Posterior cingulate gyrus (tissue), 11 donors: ENCODE measurements at regions not wholly inside any gene's neighbourhood (a gene's known extent, or its start where the extent isn't known, plus 50 kb on each side); places are given as distances from the start of the nearest gene placed in this dataset.
"Not testable (repeated sequence)": the region's sequence is repeated elsewhere in the genome, so short reads cannot be mapped to it uniquely, and the experiment has no call there.

Experiments
- DNase-seq, 10 donors: peaks; one replicate each; pipeline versions ENCODE4 v3.0.0 to v3.0.0-alpha.2; 2020 to 2021; ENCODE audit warnings: mixed read lengths in 3 of 10
- intact Hi-C: fragments of 100-400 bp; cut with DNase I; formaldehyde crosslinking; loops from one replicate; pipeline ENCODE4 v1.15.1; 2023

- DNase-seq: no peak
- intact Hi-C loops: no loop called here
Observed at GRCh38 chr13:55538424-55538823, 1602.3 kb upstream of the PRR20A start.

DNA sequence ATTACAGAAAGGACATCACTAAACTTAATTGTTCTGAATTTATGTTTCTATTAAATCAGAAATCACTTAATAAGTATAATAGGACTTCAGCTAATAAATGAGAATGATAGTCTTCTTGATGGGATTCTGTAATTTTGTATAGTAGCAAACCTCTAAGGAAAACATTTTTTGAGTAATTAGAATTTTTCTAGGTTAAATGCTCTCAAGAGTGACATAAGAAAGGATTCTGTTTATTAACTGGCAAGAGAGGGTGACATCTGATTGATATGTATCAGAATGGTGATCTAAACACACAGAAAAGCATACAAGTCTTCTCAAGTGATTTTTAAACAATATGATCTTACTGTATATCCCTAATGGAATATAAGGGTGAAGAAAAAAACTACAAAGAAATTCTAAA lies 1597.7 kb upstream of the PRR20A start:
- intact Hi-C loops: no loop called here
- DNase-seq: no peak

GRCh38 chr13:55550624-55551023 lies 1590.1 kb upstream of the PRR20A start:
- no peak for DNase-seq
- intact Hi-C loops: no loop called here

DNA sequence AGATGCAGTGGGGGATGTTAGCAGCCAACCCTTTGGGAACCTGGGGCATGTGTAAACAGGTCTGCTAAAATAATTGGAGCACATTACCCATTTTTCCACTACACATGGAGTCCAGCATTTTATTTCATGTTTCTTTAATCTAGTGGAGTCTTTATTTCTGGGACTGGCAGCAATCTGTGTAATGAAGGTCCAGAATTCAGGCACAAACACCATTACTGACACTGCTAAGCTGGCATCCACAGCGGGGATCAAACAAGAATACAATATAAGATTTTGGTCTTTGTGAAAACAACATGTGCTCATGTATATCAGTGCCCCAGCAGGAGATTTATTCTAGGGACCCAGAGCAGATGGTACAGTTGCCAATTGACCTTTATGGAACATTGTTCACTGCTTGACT lies 1587.0 kb upstream of the PRR20A start:
- no peak for DNase-seq
- intact Hi-C loops: no loop called here

DNA sequence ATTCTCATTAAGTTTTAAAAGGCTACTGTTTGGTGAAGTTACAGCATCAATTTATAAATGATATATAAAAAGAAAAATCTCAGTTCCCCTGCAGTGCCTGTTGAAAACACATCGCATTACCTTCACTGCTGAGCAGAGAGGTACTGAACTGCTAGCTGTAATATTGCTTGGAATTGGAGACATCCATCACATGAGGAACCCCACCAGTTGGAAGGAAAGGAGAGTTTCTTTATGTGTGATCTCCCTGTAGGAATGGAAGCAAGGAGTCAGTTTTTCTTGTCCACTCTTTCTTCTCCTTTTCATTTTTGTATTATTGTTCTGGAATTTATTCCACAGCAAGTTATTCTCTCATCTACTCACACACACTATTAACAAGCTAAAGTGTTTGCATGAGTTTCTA lies 1586.0 kb upstream of the PRR20A start:
- no peak for DNase-seq
- intact Hi-C loops: no loop called here

- no peak for DNase-seq
- intact Hi-C loops: no loop called here
Observed at GRCh38 chr13:55560331-55560730, 1580.4 kb upstream of the PRR20A start.

DNA sequence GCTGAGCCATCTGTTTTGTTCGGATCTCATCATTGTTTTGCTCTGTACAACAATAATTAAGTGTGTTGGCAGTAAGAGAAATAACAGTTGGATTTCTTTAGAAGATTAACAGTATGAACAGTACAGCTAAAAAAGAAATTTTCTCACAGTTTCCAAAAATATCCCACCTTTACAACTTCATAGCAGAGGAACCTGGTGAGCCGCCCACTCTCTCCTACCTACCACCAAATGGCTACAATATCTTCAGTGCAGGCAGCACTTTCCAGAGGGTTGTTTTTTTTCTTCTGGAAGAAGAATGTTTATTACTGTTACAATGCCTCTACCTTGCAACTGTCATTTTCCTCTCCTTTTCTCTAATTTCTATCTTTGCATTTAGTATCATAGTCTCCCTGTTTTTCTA lies 1577.5 kb upstream of the PRR20A start:
- DNase-seq: no peak
- intact Hi-C loops: no loop called here

DNA sequence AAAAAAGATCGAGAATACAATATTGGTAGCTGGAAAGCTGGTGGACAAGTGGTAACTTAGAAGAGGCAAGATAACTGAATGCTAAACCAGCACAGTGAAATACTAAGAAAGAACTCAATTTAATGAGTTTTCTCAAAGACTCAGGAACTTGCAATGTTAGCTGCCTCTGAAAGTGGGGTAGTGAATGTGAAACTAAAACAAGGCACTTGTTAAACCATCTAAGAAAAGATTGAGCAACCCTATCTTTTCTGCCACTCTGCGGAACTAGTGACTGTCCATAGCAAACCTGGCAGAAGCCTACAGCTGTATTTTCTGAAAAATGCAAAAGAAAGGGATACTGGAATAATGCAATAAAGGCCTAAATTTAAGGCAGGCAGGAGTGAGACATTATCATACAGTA lies 1574.4 kb upstream of the PRR20A start:
- no peak for DNase-seq
- intact Hi-C loops: no loop called here

DNA sequence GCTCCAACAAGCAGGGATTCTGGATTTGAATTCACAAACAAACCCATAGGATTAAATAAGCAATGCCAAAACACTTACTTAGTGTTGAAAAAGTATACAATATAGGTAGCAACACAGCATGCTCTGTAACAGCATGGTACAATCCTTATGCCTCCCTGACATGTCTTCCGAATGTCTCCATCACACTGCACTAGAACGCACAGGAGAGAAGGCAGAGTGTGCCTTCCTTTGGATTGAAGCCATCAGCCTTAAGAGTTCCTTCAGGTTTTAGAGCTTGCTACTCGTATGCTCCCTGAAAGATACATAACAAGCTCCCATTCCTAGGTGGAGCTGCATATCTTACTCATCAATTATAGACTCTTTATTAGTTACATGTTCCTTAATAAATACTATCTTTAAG lies 1573.9 kb upstream of the PRR20A start:
- intact Hi-C loops: no loop called here
- no peak for DNase-seq

DNA sequence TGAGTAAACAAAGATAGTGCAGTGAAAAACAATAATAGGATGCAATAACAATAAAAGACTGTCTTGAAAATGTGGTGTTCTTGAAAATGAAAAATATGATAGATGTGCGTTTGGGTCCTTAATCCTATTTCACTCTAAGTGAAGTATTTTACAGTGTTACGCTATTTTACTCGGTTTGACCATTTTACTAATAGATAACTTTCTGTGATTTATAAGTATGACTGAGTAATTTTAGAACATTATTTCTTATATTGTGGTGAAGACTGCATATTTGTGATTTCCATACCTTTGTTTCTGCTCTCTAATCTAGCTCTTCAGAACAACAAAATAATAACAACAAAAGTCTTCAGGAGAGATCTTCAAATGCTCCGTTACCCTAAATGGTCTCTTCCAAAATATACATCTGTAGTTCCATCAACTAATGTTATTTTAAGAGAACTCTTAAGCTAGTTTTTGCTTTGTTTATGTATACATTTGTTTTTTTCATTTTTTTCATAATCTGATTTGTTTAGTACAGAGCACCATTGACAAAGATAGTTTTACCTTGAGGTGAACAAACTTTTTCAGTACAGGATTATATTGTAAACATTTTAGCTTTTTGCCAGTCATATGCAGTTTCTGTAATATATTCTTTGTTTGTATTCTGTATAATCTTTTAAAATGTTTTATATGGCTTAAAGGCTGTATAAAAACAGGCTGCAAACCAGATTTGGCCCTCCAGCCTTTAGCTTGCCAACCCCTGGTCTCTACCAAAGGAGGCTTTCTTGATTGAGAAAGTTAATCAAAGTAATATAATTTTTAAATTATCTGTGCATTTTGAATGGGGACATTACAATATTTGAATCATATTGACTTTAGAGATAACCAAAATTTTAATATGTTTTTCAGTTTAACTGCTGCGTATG lies 1572.7 kb upstream of the PRR20A start:
- no peak for DNase-seq
- intact Hi-C loops: no loop called here

- no peak for DNase-seq
- intact Hi-C loops: no loop called here
Observed at GRCh38 chr13:55569082-55569481, 1571.6 kb upstream of the PRR20A start.

GRCh38 chr13:55569514-55569913 lies 1571.2 kb upstream of the PRR20A start:
- no peak for DNase-seq
- intact Hi-C loops: no loop called here

DNA sequence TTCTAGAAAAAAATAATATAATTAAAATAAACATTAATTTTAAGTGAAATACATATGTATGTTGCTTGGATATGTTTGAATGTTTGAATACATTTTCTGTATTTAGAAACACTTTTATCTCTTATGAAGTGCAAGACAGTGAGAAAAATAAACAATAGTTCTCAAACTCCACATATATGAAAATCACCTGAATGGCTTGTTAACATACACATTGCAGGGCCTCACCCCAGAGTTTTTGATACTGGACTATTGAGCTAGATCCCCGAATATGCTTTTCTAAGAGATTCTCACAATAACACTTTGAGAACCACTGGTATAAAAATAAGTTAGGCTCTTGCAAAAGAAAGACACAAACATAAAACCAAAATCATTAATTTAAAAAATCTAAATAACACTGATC lies 1570.3 kb upstream of the PRR20A start:
- intact Hi-C loops: no loop called here
- DNase-seq: no peak

- intact Hi-C loops: no loop called here
- no peak for DNase-seq
Observed at GRCh38 chr13:55571237-55571867, 1569.4 kb upstream of the PRR20A start.

- no peak for DNase-seq
- intact Hi-C loops: no loop called here
Observed at GRCh38 chr13:55572408-55572807, 1568.3 kb upstream of the PRR20A start.

- DNase-seq: no peak
- intact Hi-C loops: no loop called here
Observed at GRCh38 chr13:55572862-55573261, 1567.9 kb upstream of the PRR20A start.

GRCh38 chr13:55573565-55573964 lies 1567.2 kb upstream of the PRR20A start:
- intact Hi-C loops: no loop called here
- DNase-seq: no peak

DNA sequence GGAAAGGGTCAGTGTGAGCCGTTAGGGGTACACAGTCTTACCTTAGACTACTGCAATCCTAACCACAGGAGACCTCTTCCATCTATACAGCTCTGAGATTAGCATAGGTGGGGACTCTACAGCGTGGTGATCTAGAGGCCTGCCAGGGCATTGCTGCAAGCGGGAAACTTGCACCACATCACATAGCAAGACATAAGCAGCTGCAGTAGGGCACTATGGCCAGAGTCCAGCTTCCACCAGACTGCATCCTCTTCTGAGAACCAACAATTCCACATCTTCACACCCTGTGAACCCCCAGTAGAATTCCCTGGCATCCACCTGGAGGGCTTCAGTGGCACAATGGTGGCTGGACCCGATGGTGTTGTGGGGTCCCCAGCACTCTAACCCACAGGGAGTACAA lies 1564.3 kb upstream of the PRR20A start:
- DNase-seq: no peak
- intact Hi-C loops: no loop called here

DNA sequence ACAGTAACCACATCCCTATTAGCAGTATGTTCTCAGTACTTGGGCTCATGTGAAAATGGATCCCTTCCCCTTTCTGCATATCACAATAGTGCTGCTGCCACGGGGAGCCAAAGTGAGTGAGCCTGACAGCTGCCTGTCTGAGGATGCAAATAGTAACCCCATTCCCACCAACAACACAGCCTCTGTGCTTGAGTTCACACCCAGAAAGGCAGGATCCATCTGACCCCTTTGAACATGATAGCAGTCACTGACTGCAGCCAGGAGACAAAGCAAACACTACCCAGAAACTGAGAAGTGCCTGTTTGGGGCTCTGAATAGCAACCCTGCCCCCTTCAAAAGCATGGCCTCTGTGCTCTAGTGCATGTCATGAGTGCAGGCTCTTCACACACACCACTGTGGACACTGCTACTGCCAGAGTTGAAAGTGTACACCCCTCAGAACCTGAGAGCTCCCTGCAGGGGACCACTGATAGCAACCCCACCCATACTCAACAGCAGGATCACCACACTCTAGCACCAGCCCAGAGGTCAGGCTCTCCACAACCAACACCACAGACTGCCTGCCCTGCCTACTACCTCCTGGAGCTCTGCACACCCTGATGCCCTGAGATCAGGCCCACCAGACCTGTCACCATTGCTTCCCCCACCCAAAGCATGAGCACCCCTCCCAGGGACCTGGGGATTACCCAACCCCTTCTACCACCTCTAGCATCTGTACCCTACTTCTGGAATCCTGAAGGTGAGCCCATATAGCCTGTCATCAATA lies 1563.5 kb upstream of the PRR20A start:
- DNase-seq: no peak
- intact Hi-C loops: no loop called here

DNA sequence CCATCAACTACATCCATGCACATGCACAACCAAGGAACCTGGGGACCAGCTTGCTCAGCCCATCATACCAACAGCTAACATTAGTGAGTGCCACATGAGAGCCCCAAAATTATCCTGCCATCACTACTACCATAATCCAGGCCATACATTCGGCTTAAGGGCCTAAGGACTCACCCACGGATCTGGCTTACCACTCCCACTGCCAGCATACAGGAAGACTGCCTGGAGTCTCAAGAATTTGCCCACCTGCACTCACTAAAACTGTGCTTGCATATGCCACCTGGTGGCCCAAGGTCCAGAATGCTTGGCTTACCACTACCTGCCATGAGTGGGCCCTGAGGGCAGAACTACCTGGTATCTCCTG lies 1562.9 kb upstream of the PRR20A start:
- intact Hi-C loops: no loop called here
- DNase-seq: no peak

- DNase-seq, intact Hi-C loops: not testable (repeated sequence)
Observed at GRCh38 chr13:55582294-55582693, 1558.4 kb upstream of the PRR20A start.
